Activated T-cell treated with anti-CD3 and anti-CD28 coated beads, Interleukin-2, amount 50 U/mL, for 48 hours (primary cell): ENCODE measurements at regions not wholly inside any gene's neighbourhood (a gene's known extent, or its start where the extent isn't known, plus 50 kb on each side); places are given as distances from the start of the nearest gene placed in this dataset.
"Not testable (repeated sequence)": the region's sequence is repeated elsewhere in the genome, so short reads cannot be mapped to it uniquely, and the experiment has no call there.

Experiments
- DNase-seq, 2 experiments: peaks; one replicate each; pipeline ENCODE4 v3.0.0-alpha.2; 2020

- no peak for DNase-seq
These were observed 94.2 kb upstream of the SRSF6 start for GRCh38 chr20:43363506-43363905.

GRCh38 chr20:43361526-43361925 lies 96.2 kb upstream of the SRSF6 start:
- no peak for DNase-seq

GRCh38 chr20:43360016-43360415 lies 97.7 kb upstream of the SRSF6 start:
- no peak for DNase-seq

GRCh38 chr20:43358811-43359210 lies 98.9 kb upstream of the SRSF6 start:
- no peak for DNase-seq

GRCh38 chr20:43357352-43357751 lies 100.3 kb upstream of the SRSF6 start:
- DNase-seq = no peak

GRCh38 chr20:43355610-43356009 lies 102.1 kb upstream of the SRSF6 start:
- no peak for DNase-seq

GRCh38 chr20:43352996-43353395 lies 104.7 kb upstream of the SRSF6 start:
- no peak for DNase-seq

GRCh38 chr20:43350694-43351093 lies 107.0 kb upstream of the SRSF6 start:
- DNase-seq = not testable (repeated sequence)

GRCh38 chr20:43349841-43350240 lies 107.9 kb upstream of the SRSF6 start:
- DNase-seq = no peak

- DNase-seq = not testable (repeated sequence)
These were observed 109.9 kb upstream of the SRSF6 start for GRCh38 chr20:43347839-43348238.

GRCh38 chr20:43345676-43346075 lies 112.0 kb upstream of the SRSF6 start:
- DNase-seq = no peak

- DNase-seq = no peak
These were observed 116.2 kb upstream of the SRSF6 start for GRCh38 chr20:43341511-43341910.

GRCh38 chr20:43337036-43337435 lies 120.7 kb upstream of the SRSF6 start:
- no peak for DNase-seq

- no peak for DNase-seq
These were observed 123.6 kb upstream of the SRSF6 start for GRCh38 chr20:43334080-43334479.

GRCh38 chr20:43331906-43332305 lies 125.8 kb upstream of the SRSF6 start:
- DNase-seq = no peak

- DNase-seq = no peak
These were observed 129.0 kb upstream of the SRSF6 start for GRCh38 chr20:43328697-43329096.

GRCh38 chr20:43327234-43327633 lies 130.5 kb upstream of the SRSF6 start:
- not testable (repeated sequence) for DNase-seq

GRCh38 chr20:43325926-43326325 lies 131.8 kb upstream of the SRSF6 start:
- no peak for DNase-seq

- no peak for DNase-seq
These were observed 133.9 kb upstream of the PTPRT start for GRCh38 chr20:43323592-43323991.

GRCh38 chr20:43322851-43323250 lies 133.1 kb upstream of the PTPRT start:
- no peak for DNase-seq

- no peak for DNase-seq
These were observed 130.8 kb upstream of the PTPRT start for GRCh38 chr20:43320536-43320935.

- DNase-seq = no peak
These were observed 129.1 kb upstream of the PTPRT start for GRCh38 chr20:43318755-43319297.

GRCh38 chr20:43316271-43316670 lies 126.6 kb upstream of the PTPRT start:
- DNase-seq = no peak

- DNase-seq = no peak
These were observed 119.6 kb upstream of the PTPRT start for GRCh38 chr20:43309266-43309665.

- DNase-seq = no peak
These were observed 117.1 kb upstream of the PTPRT start for GRCh38 chr20:43306837-43307236.

GRCh38 chr20:43305749-43306148 lies 116.0 kb upstream of the PTPRT start:
- no peak for DNase-seq
